H1 (cell line): ENCODE measurements at regions not wholly inside any gene's neighbourhood (a gene's known extent, or its start where the extent isn't known, plus 50 kb on each side); places are given as distances from the start of the nearest gene placed in this dataset.

ENCODE experiments used
- CTCF ChIA-PET: fragments of 300-600 bp; sonication (Branson Sonifier 250); formaldehyde crosslinking; loops from one replicate; lab custom pipeline; 2021; ENCODE audit not compliant: partially characterized antibody; lab: Charles Lee
- POLR2A ChIA-PET: fragments of 300-600 bp; sonication (Branson Sonifier 250); formaldehyde crosslinking; loops from one replicate; lab custom pipeline; 2021; ENCODE audit warnings: inconsistent platforms; ENCODE audit not compliant: partially characterized antibody; lab: Charles Lee
- DNase-seq, 2 experiments: peaks; one replicate each; pipeline versions ENCODE4 v3.0.0 to v3.0.0-alpha.2; 2010 to 2022; ENCODE audit warnings: low spot score in 2 of 2, low read depth in 1 of 2, mixed read lengths in 1 of 2
- FAIRE-seq: peaks from 2 replicates; lab custom pipeline; 2011; peaks lifted over from hg19 to GRCh38; lab: Jason Lieb, UNC
- H2AFZ ChIP-seq: 2 replicates; pipeline ENCODE4 v1.8.1; 2012; ENCODE audit warnings: low read length, inconsistent platforms
- H2AK5ac ChIP-seq: 2 replicates; pipeline ENCODE4 v1.6.1; 2013; ENCODE audit warnings: low read depth, low read length
- H2BK120ac ChIP-seq: replicated peaks from 2 replicates; pipeline ENCODE3; 2013; ENCODE audit warnings: low read depth, low read length, inconsistent platforms
- H2BK12ac ChIP-seq: 2 replicates; pipeline ENCODE4 v1.6.1; 2013; ENCODE audit warnings: low read depth, low read length
- H2BK15ac ChIP-seq: 2 replicates; pipeline ENCODE4 v1.6.1; 2013; ENCODE audit warnings: low read length
- H2BK20ac ChIP-seq: 2 replicates; pipeline ENCODE4 v1.6.1; 2013; ENCODE audit warnings: low read length
- H2BK5ac ChIP-seq: 2 replicates; pipeline ENCODE4 v1.6.1; 2013; ENCODE audit warnings: low read depth, low read length
- H3K14ac ChIP-seq: 2 replicates; pipeline ENCODE4 v1.6.1; 2013; ENCODE audit warnings: inconsistent platforms; ENCODE audit not compliant: insufficient read length
- H3K18ac ChIP-seq: 2 replicates; pipeline ENCODE4 v1.6.1; 2013; ENCODE audit warnings: low read length; ENCODE audit errors: extremely low read depth
- H3K23ac ChIP-seq: 2 replicates; pipeline ENCODE4 v1.6.1; 2013; ENCODE audit warnings: inconsistent platforms; ENCODE audit not compliant: insufficient read length
- H3K23me2 ChIP-seq: 2 replicates; pipeline ENCODE4 v1.6.1; 2013; ENCODE audit warnings: low read depth, low read length
- H3K27ac ChIP-seq: 2 replicates; pipeline ENCODE4 v1.6.1; 2011; ENCODE audit warnings: low read depth, low read length, inconsistent platforms
- H3K27me3 ChIP-seq, 4 experiments: replicated peaks in 1 of 4; 1 replicate in 1 of 4; 2 replicates in 3 of 4; pipeline versions ENCODE4 v1.6.1 to v1.8.1; 2011 to 2013; ENCODE audit warnings: low read length in 3 of 4, mild to moderate bottlenecking in 3 of 4, inconsistent platforms in 2 of 4, mixed read lengths in 2 of 4, moderate library complexity in 1 of 4; ENCODE audit not compliant: control insufficient read depth in 3 of 4, insufficient read depth in 3 of 4; ENCODE audit errors: extremely low read depth in 1 of 4
- H3K36me3 ChIP-seq, 4 experiments: 2 replicates each; pipeline versions ENCODE4 v1.6.1 to v1.8.1; 2011 to 2013; ENCODE audit warnings: mild to moderate bottlenecking in 4 of 4, low read length in 3 of 4, moderate library complexity in 2 of 4, control low read depth in 1 of 4, inconsistent platforms in 1 of 4; ENCODE audit not compliant: insufficient read depth in 4 of 4, control insufficient read depth in 2 of 4
- H3K4ac ChIP-seq: replicated peaks from 2 replicates; pipeline ENCODE3; 2013; ENCODE audit warnings: low read length, low read depth, mixed read lengths, inconsistent platforms; ENCODE audit not compliant: insufficient read length
- H3K4me1 ChIP-seq, 4 experiments: replicated peaks in 1 of 4; 1 replicate in 1 of 4; 2 replicates in 3 of 4; pipeline versions ENCODE4 v1.6.1 to v1.8.1; 2011 to 2013; ENCODE audit warnings: low read length in 3 of 4, inconsistent platforms in 2 of 4, mixed read lengths in 1 of 4; ENCODE audit not compliant: insufficient read depth in 4 of 4, control insufficient read depth in 3 of 4
- H3K4me2 ChIP-seq, 2 experiments: 2 replicates each; pipeline versions ENCODE4 v1.6.1 to v1.8.1; 2011 to 2013; ENCODE audit warnings: low read depth in 2 of 2, low read length in 2 of 2, control low read depth in 1 of 2, inconsistent platforms in 1 of 2, mild to moderate bottlenecking in 1 of 2; ENCODE audit not compliant: insufficient read depth in 1 of 2
- H3K4me3 ChIP-seq, 4 experiments: fragments of 200-600, 300-600 bp in 1 of 4; sonication (generic), shearing (Covaris generic), sonication (Bioruptor Twin) in 1 of 4; 2 replicates each; pipeline versions ENCODE4 v1.5.1 to v1.8.1; 2011 to 2016; ENCODE audit warnings: low read length in 4 of 4, low read depth in 3 of 4, control low read depth in 2 of 4, inconsistent platforms in 2 of 4, mild to moderate bottlenecking in 2 of 4, mixed read lengths in 1 of 4, moderate library complexity in 1 of 4; ENCODE audit not compliant: insufficient read depth in 2 of 4; ENCODE audit errors: extremely low read depth in 1 of 4
- H3K56ac ChIP-seq: replicated peaks from 2 replicates; pipeline ENCODE3; 2013; ENCODE audit warnings: low read depth, mild to moderate bottlenecking, mixed read lengths, low read length, inconsistent platforms; ENCODE audit not compliant: insufficient read length
- H3K79me1 ChIP-seq: 2 replicates; pipeline ENCODE4 v1.6.1; 2013; ENCODE audit warnings: low read depth, low read length, control low read depth
- H3K79me2 ChIP-seq, 2 experiments: 2 replicates each; pipeline versions ENCODE4 v1.6.1 to v1.8.1; 2012 to 2013; ENCODE audit warnings: low read length in 2 of 2, mild to moderate bottlenecking in 2 of 2, inconsistent platforms in 1 of 2; ENCODE audit not compliant: insufficient read depth in 2 of 2, control insufficient read depth in 1 of 2
- H3K9ac ChIP-seq, 4 experiments: replicated peaks in 1 of 4; 1 replicate in 1 of 4; 2 replicates in 3 of 4; pipeline versions ENCODE4 v1.6.1 to v1.8.1; 2011 to 2013; ENCODE audit warnings: low read depth in 3 of 4, low read length in 3 of 4, control low read depth in 2 of 4, mild to moderate bottlenecking in 2 of 4, moderate library complexity in 2 of 4, inconsistent platforms in 1 of 4; ENCODE audit errors: extremely low read depth in 1 of 4
- H3K9me3 ChIP-seq, 2 experiments: 2 replicates each; pipeline versions ENCODE4 v1.6.1 to v1.8.1; 2012 to 2013; ENCODE audit warnings: mild to moderate bottlenecking in 2 of 2, moderate library complexity in 2 of 2, control low read depth in 1 of 2, inconsistent platforms in 1 of 2, low read depth in 1 of 2, low read length in 1 of 2, mixed read lengths in 1 of 2; ENCODE audit not compliant: insufficient read depth in 2 of 2
- H4K20me1 ChIP-seq, 2 experiments: replicated peaks in 1 of 2; 2 replicates each; pipeline versions ENCODE3 to v1.8.1; 2011 to 2013; ENCODE audit warnings: inconsistent platforms in 2 of 2, low read length in 2 of 2, mild to moderate bottlenecking in 1 of 2; ENCODE audit not compliant: insufficient read depth in 2 of 2, control insufficient read depth in 1 of 2
- H4K5ac ChIP-seq: 2 replicates; pipeline ENCODE4 v1.6.1; 2013; ENCODE audit warnings: low read length, low read depth, mixed read lengths, inconsistent platforms; ENCODE audit not compliant: insufficient read length
- H4K8ac ChIP-seq: 2 replicates; pipeline ENCODE4 v1.8.0; 2013; ENCODE audit warnings: mild to moderate bottlenecking, moderate library complexity, low read length, inconsistent platforms; ENCODE audit not compliant: insufficient read depth; ENCODE audit errors: extremely low read depth
- H4K91ac ChIP-seq: replicated peaks from 2 replicates; pipeline ENCODE3; 2013; ENCODE audit warnings: low read length, mixed read lengths, inconsistent platforms; ENCODE audit not compliant: insufficient read length
- BRCA1 ChIP-seq: IDR thresholded peaks from 2 replicates; pipeline ENCODE4 v1.6.1; 2012; ENCODE audit warnings: low read depth, low read length, improper control_type of control experiment
- CBX8 ChIP-seq: fragments of 300-800, 300-1000 bp; sonication (generic); IDR thresholded peaks from 2 replicates; pipeline ENCODE4 v1.7.1; 2016; ENCODE audit warnings: low read depth, low read length, borderline replicate concordance
- CEBPB ChIP-seq: IDR thresholded peaks from 2 replicates; pipeline ENCODE4 v1.6.1; 2012; ENCODE audit warnings: low read depth, low read length
- NRF1 ChIP-seq: IDR thresholded peaks from 2 replicates; pipeline ENCODE4 v1.6.1; 2011; ENCODE audit warnings: mild to moderate bottlenecking, low read depth, low read length, improper control_type of control experiment
- POU5F1 ChIP-seq: IDR thresholded peaks from 2 replicates; pipeline ENCODE4 v1.6.1; 2011; ENCODE audit warnings: low read depth, mild to moderate bottlenecking, low read length, moderate library complexity
- RNF2 ChIP-seq: fragments of 200-900, 300-1000 bp; sonication (generic); IDR thresholded peaks from 2 replicates; pipeline ENCODE4 v1.7.1; 2016; ENCODE audit warnings: borderline replicate concordance, low read depth, mild to moderate bottlenecking, antibody characterized with exemption, low read length; ENCODE audit not compliant: poor library complexity, severe bottlenecking; ENCODE audit errors: missing control alignments
- SAP30 ChIP-seq: fragments of 300-600 bp; sonication (generic); IDR thresholded peaks from 2 replicates; pipeline ENCODE4 v1.7.1; 2012; ENCODE audit warnings: low read length, moderate library complexity, mild to moderate bottlenecking, inconsistent platforms; ENCODE audit not compliant: insufficient read depth, insufficient replicate concordance
- SIX5 ChIP-seq: IDR thresholded peaks from 2 replicates; pipeline ENCODE4 v1.6.1; 2011; ENCODE audit warnings: mild to moderate bottlenecking, low read depth, low read length
- TBP ChIP-seq: IDR thresholded peaks from 2 replicates; pipeline ENCODE4 v1.6.1; 2011; ENCODE audit warnings: low read depth, low read length, improper control_type of control experiment
- TCF12 ChIP-seq: IDR thresholded peaks from 2 replicates; pipeline ENCODE4 v1.6.1; 2011; ENCODE audit warnings: low read depth, mild to moderate bottlenecking, low read length
- TEAD4 ChIP-seq: IDR thresholded peaks from 2 replicates; pipeline ENCODE4 v1.6.1; 2012; ENCODE audit warnings: low read depth, low read length, inconsistent platforms, mixed read lengths
- YY1 ChIP-seq: IDR thresholded peaks from 2 replicates; pipeline ENCODE4 v1.6.1; 2011; ENCODE audit warnings: low read depth, mild to moderate bottlenecking, low read length
- WGBS, 2 experiments: shearing (Covaris generic) in 1 of 2; methylation state at CpG; one replicate each; pipeline versions ENCODE4 v1.1.6 to v1.1.7; 2013 to 2015; ENCODE audit warnings: low lambda C conversion rate in 2 of 2, mixed read lengths in 2 of 2, inconsistent platforms in 1 of 2, low coverage in 1 of 2, missing lambda C conversion rate in 1 of 2; ENCODE audit not compliant: insufficient replicate concordance in 2 of 2, insufficient coverage in 1 of 2, insufficient read length in 1 of 2; ENCODE audit errors: extremely low coverage in 1 of 2, missing lambda C conversion rate in 1 of 2; 5-methylcytosine and 5-hydroxymethylcytosine counted together
- TF ChIP-seq, protein P1 (sequence below), 3 experiments: IDR thresholded peaks; 1 replicate in 2 of 3; 2 replicates in 1 of 3; pipeline versions ENCODE4 v1.5.1 to v1.6.1; 2011; ENCODE audit warnings: low read length in 3 of 3, mild to moderate bottlenecking in 3 of 3, inconsistent platforms in 2 of 3, low read depth in 1 of 3, moderate library complexity in 1 of 3; ENCODE audit not compliant: insufficient read depth in 1 of 3; ENCODE audit errors: control extremely low read depth in 1 of 3

DNA sequence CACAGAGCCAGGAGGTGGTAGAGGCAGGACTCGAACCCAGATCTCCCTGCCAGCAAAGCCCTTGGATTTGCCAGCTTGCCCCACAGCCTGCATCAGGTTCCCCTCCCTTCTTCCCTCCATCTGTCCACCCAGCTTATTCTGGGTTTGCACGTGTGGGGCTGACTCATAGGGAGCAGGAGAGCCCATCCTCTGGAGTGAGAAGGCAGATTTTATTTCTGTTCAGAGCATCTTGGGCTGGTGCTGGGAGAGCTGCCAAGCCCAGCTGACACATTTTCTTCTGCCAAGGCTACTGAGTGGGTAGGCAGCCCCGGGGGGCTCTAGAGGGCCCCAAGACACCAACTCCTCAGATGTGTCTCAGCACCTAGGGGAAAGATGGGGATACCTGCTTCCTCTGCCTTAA, 106.3 kb upstream of the CRHR1 start:
- no peak overlapping the region for H2BK5ac ChIP-seq
- H3K79me2 ChIP-seq, result no peaks in the 10 kb centered on the region
- no peak overlapping the region for H3K4me2 ChIP-seq
- no peak overlapping the region for H2BK12ac ChIP-seq
- H4K20me1 ChIP-seq, result no peaks in the 10 kb centered on the region
- H2BK15ac ChIP-seq, result no peak overlapping the region
- H2AFZ ChIP-seq, result no peak overlapping the region
- H2BK20ac ChIP-seq, result no peak overlapping the region
- no peak overlapping the region for H3K14ac ChIP-seq
- ChIA-PET POLR2A (no interaction called here), CTCF (interaction anchor here (0.5 to 4.3 kb wide), 5 partner anchors 12 to 457 kb away, joined by 3 to 16 read pairs (median 3); no protein-coding TSS in a partner anchor)
- H3K18ac ChIP-seq, result no peak overlapping the region
- H4K91ac ChIP-seq, result no peak overlapping the region
- H3K9ac ChIP-seq, result no peak overlapping the region
- H3K27me3 ChIP-seq, result no peaks in the 10 kb centered on the region
- DNase-seq, result no peak
- H4K5ac ChIP-seq, result no peak overlapping the region
- H3K56ac ChIP-seq, result no peak overlapping the region
- H3K23ac ChIP-seq, result no peak overlapping the region
- no peak overlapping the region for H2BK120ac ChIP-seq
- H3K4me3 ChIP-seq, result no peak overlapping the region
- H3K79me1 ChIP-seq, result no peaks in the 10 kb centered on the region
- no peak for FAIRE-seq
- H2AK5ac ChIP-seq, result no peak overlapping the region
- no peak overlapping the region for H3K4ac ChIP-seq
- WGBS, 2 experiments, result 69% methylated on average over 3 of the region's 3 CpGs; no CpG with 5 or more reads in 1 of the 2 experiments
- 0 out of 4 replicates have a peak, but pooled peaks cover 0 to 4% of the 10 kb centered on the region in 2 experiments for H3K9me3 ChIP-seq
- H3K36me3 ChIP-seq, result no peaks in the 10 kb centered on the region
- H4K8ac ChIP-seq, result no peak overlapping the region
- no peak overlapping the region for H3K27ac ChIP-seq
- no peaks in the 10 kb centered on the region for H3K23me2 ChIP-seq
- H3K4me1 ChIP-seq, result peaks cover 0 to 7% (median 2%) of the 10 kb centered on the region in 4 experiments; a peak in 2 of 7 replicates
- no peak for TF ChIP-seq TBP
- TF ChIP-seq TCF12, result no peak
- no peak for TF ChIP-seq CEBPB
- no peak for TF ChIP-seq RNF2
- TF ChIP-seq SIX5, result no peak
- TF ChIP-seq SAP30, result no peak
- no peak for TF ChIP-seq CBX8
- no peak for TF ChIP-seq TEAD4
- TF ChIP-seq, protein P1, sequence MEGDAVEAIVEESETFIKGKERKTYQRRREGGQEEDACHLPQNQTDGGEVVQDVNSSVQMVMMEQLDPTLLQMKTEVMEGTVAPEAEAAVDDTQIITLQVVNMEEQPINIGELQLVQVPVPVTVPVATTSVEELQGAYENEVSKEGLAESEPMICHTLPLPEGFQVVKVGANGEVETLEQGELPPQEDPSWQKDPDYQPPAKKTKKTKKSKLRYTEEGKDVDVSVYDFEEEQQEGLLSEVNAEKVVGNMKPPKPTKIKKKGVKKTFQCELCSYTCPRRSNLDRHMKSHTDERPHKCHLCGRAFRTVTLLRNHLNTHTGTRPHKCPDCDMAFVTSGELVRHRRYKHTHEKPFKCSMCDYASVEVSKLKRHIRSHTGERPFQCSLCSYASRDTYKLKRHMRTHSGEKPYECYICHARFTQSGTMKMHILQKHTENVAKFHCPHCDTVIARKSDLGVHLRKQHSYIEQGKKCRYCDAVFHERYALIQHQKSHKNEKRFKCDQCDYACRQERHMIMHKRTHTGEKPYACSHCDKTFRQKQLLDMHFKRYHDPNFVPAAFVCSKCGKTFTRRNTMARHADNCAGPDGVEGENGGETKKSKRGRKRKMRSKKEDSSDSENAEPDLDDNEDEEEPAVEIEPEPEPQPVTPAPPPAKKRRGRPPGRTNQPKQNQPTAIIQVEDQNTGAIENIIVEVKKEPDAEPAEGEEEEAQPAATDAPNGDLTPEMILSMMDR (IDR thresholded peaks at IDR 0.05; ENCODE audit: control extremely low read depth in 1 of 3, insufficient read depth in 1 of 3, low read depth in 1 of 3, low read length in 3 of 3), result no peak
- no peak for TF ChIP-seq YY1
- TF ChIP-seq BRCA1, result no peak
- no peak for TF ChIP-seq POU5F1
- no peak for TF ChIP-seq NRF1
